CD4-positive, CD25-positive, alpha-beta regulatory T cell (primary cell): ENCODE measurements at regions not wholly inside any gene's neighbourhood (a gene's known extent, or its start where the extent isn't known, plus 50 kb on each side); places are given as distances from the start of the nearest gene placed in this dataset.
"Not testable (repeated sequence)": the region's sequence is repeated elsewhere in the genome, so short reads cannot be mapped to it uniquely, and the experiment has no call there.

Experiments used
- ATAC-seq, 2 donors: fragments of 150-1000 bp; cut with Tn5 transposase; one replicate each; pipeline ENCODE4 v1.10.0; 2021; ENCODE audit warnings: low read depth in 2 of 2, moderate number of reproducible peaks in 2 of 2, moderate library complexity in 1 of 2
- DNase-seq, 3 donors: peaks; one replicate each; pipeline versions ENCODE4 v3.0.0 to v3.0.0-alpha.2; 2012 to 2022; ENCODE audit warnings: mixed read lengths in 1 of 3
- H3K27ac ChIP-seq: one replicate; pipeline ENCODE4 v1.7.0; 2013; ENCODE audit warnings: mild to moderate bottlenecking, low read length; ENCODE audit not compliant: insufficient read depth, poor library complexity, severe bottlenecking
- H3K27me3 ChIP-seq: one replicate; pipeline ENCODE4 v1.7.0; 2013; ENCODE audit warnings: low read length; ENCODE audit not compliant: control insufficient read depth, insufficient read depth
- H3K36me3 ChIP-seq: one replicate; pipeline ENCODE4 v1.7.0; 2013; ENCODE audit warnings: mild to moderate bottlenecking, low read length, moderate library complexity; ENCODE audit not compliant: control insufficient read depth, insufficient read depth
- H3K4me1 ChIP-seq: 2 replicates; pipeline ENCODE4 v1.7.0; 2013; ENCODE audit warnings: mild to moderate bottlenecking, low read length; ENCODE audit not compliant: insufficient read depth, control insufficient read depth, poor library complexity, severe bottlenecking
- H3K4me3 ChIP-seq: one replicate; pipeline ENCODE4 v1.7.0; 2013; ENCODE audit warnings: low read depth, mild to moderate bottlenecking, low read length, moderate library complexity
- H3K9me3 ChIP-seq, 2 experiments: 1 replicate in 1 of 2; 2 replicates in 1 of 2; pipeline ENCODE4 v1.7.0; 2013; ENCODE audit warnings: low read length in 2 of 2, mild to moderate bottlenecking in 1 of 2, moderate library complexity in 1 of 2; ENCODE audit not compliant: control insufficient read depth in 2 of 2
- H3K27ac Mint-ChIP-seq, 3 donors: one replicate each; pipeline ENCODE4 v1.8.0; 2020 to 2022; ENCODE audit warnings: mild to moderate bottlenecking in 3 of 3, mixed read lengths in 3 of 3, moderate library complexity in 2 of 3
- H3K27me3 Mint-ChIP-seq: one replicate; pipeline ENCODE4 v1.8.0; 2022; ENCODE audit warnings: mild to moderate bottlenecking, mixed read lengths
- H3K36me3 Mint-ChIP-seq: one replicate; pipeline ENCODE4 v1.8.0; 2020; ENCODE audit warnings: mixed read lengths
- H3K4me1 Mint-ChIP-seq, 4 donors: one replicate each; pipeline ENCODE4 v1.8.0; 2020 to 2022; ENCODE audit warnings: mixed read lengths in 4 of 4, mild to moderate bottlenecking in 1 of 4
- H3K4me3 Mint-ChIP-seq, 4 donors: one replicate each; pipeline ENCODE4 v1.8.0; 2020 to 2022; ENCODE audit warnings: mild to moderate bottlenecking in 4 of 4, mixed read lengths in 4 of 4, moderate library complexity in 3 of 4
- H3K9me3 Mint-ChIP-seq, 7 donors: one replicate each; pipeline ENCODE4 v1.8.0; 2020 to 2022; ENCODE audit warnings: mixed read lengths in 7 of 7, mild to moderate bottlenecking in 3 of 7, moderate library complexity in 2 of 7

- not testable (repeated sequence) for H3K9me3 Mint-ChIP-seq
Measured at GRCh38 chr7:76956531-76956930, 75.6 kb downstream of the SPDYE17 start.

DNA sequence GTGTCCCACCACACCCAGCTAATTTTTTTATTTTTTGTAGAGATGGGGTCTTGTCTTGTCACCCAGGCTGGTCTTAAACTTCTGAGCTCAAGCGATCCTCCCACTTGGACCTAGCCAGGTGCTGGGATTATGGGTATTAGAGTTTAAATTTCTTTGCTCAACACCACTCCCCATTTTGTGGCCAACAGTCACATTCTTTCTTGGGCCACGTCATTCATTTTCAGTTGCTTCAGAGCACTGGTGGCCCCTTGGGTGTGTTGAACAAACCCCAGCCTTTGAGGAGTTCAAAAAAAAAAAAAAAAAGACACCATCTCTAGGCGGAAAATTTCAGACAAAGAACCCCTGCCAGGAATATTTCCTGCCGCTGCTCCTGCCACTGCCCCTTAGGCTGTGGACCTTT, 77.0 kb downstream of the SPDYE17 start:
- H3K36me3 ChIP-seq, H3K4me1 Mint-ChIP-seq, H3K4me3 ChIP-seq, DNase-seq, H3K27me3 ChIP-seq, ATAC-seq, H3K9me3 ChIP-seq, H3K27ac ChIP-seq, H3K27me3 Mint-ChIP-seq, H3K36me3 Mint-ChIP-seq, H3K4me1 ChIP-seq, H3K4me3 Mint-ChIP-seq, H3K27ac Mint-ChIP-seq, H3K9me3 Mint-ChIP-seq: not testable (repeated sequence)

More at GRCh38 chr7:76956531-76956930, 75.6 kb downstream of the SPDYE17 start:
- not testable (repeated sequence) for H3K27me3 ChIP-seq, H3K27ac ChIP-seq, H3K4me3 Mint-ChIP-seq, H3K27ac Mint-ChIP-seq, ATAC-seq, H3K36me3 ChIP-seq, DNase-seq, H3K36me3 Mint-ChIP-seq, H3K27me3 Mint-ChIP-seq, H3K4me1 ChIP-seq, H3K9me3 ChIP-seq, H3K4me1 Mint-ChIP-seq, H3K4me3 ChIP-seq

- not testable (repeated sequence) for H3K9me3 Mint-ChIP-seq, H3K27ac ChIP-seq, H3K36me3 ChIP-seq, H3K27me3 Mint-ChIP-seq, H3K4me1 ChIP-seq, H3K27ac Mint-ChIP-seq, H3K4me3 Mint-ChIP-seq, H3K27me3 ChIP-seq, H3K9me3 ChIP-seq, H3K4me3 ChIP-seq, H3K4me1 Mint-ChIP-seq, DNase-seq, H3K36me3 Mint-ChIP-seq
- peak; percentile 37 to 43 for ATAC-seq
Measured at GRCh38 chr7:76944603-76945002, 87.6 kb downstream of the SPDYE17 start.

DNA sequence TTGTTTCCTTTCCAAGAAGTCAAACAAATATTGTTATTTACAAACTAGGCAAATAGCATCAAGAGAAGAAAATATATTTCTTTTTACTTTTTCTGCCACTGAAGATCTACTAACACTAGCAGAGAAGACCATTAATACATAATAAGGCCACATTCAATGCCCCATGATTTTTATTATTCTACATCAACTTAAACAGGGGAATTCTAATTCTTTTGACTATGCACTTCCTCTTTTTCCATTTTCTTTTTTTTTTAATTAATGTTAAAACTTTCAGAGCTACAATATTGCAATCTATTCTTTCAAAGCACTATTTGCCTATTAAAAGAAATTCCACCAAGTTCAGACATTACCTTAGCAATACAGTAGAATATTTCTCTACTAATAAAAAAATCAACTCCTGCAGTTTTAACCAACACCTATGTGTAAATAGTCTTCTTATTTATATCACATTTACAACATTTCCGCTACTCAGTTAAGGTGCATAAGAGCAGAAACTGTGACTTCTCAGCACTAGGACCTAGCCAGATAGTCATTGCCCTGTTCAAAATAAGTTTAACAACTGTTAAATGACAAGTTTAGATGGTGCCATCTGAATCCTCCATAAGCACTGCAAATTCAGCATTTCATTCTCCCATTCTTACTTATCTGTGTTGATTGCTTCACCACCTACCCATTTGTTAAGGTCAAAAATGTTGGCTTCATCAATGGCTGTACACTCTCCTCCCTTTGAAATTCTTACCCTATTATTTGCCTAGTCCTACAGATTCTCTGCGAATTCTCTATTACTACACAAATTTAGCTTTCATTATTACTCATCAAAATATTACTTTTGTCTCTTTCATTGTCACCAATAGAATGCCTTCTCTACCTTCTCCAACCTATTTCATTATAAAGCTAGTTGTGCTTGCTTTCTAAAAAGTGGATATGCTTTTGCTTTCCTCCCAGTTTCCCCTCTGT, 90.1 kb downstream of the SPDYE17 start:
- DNase-seq, H3K9me3 ChIP-seq, H3K4me3 ChIP-seq, H3K4me1 ChIP-seq, H3K4me1 Mint-ChIP-seq, H3K27me3 ChIP-seq, H3K9me3 Mint-ChIP-seq, ATAC-seq, H3K27ac Mint-ChIP-seq, H3K36me3 ChIP-seq, H3K27ac ChIP-seq, H3K4me3 Mint-ChIP-seq, H3K36me3 Mint-ChIP-seq: not testable (repeated sequence)
- H3K27me3 Mint-ChIP-seq, result peaks cover 12% of the 10 kb centered on the region

DNA sequence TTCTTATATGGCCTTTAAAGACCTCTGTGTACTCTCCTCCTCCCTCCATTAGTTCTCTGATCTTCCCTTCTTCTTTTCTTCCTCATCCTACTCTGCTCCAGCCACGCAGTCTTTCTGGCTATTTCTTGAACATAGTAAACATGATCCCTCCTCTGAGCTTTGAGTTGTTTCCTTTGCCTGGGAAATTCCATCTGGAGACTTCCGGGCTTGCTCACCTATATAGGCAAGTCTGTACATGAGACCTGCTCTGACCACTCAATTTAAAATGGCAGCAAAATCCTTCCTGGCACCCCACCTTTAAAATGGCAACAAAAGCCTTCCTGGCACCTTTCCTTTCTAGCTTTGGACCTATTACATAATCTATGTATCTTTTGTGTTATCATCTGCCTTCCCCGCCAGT, 94.4 kb downstream of the SPDYE17 start:
- H3K4me3 Mint-ChIP-seq, H3K4me1 ChIP-seq, H3K36me3 Mint-ChIP-seq, H3K27me3 ChIP-seq, ATAC-seq, H3K36me3 ChIP-seq, H3K4me1 Mint-ChIP-seq, H3K9me3 ChIP-seq, H3K27ac ChIP-seq, H3K9me3 Mint-ChIP-seq, H3K27ac Mint-ChIP-seq, H3K4me3 ChIP-seq, DNase-seq: not testable (repeated sequence)
- H3K27me3 Mint-ChIP-seq, result peaks cover 25% of the 10 kb centered on the region

DNA sequence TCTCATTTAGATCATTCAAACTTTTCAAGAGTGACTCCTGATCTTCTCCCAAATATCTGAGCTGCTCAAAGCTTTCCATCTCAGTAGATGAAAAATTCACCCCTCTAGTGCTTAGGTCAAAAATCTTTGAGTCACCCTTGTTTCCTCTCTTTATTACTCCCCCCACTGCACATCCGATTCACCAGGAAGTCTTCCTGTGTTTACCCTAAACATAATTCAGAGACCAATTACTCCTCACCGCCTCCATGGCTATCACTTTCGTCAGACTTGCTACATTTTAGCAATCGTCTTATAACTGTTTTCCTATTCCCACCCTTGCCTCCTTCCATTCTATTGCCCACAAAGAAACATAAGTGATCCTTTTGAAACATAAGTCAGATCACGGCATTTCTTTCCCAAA, 94.8 kb downstream of the SPDYE17 start:
- H3K4me3 Mint-ChIP-seq, ATAC-seq, H3K9me3 Mint-ChIP-seq, DNase-seq, H3K9me3 ChIP-seq, H3K27ac ChIP-seq, H3K4me1 Mint-ChIP-seq, H3K36me3 ChIP-seq, H3K4me3 ChIP-seq, H3K27me3 ChIP-seq, H3K36me3 Mint-ChIP-seq, H3K27ac Mint-ChIP-seq, H3K4me1 ChIP-seq: not testable (repeated sequence)
- H3K27me3 Mint-ChIP-seq, result peaks cover 25% of the 10 kb centered on the region

- not testable (repeated sequence) for H3K36me3 ChIP-seq, ATAC-seq, H3K9me3 ChIP-seq, H3K4me1 ChIP-seq, DNase-seq, H3K27ac ChIP-seq, H3K27me3 ChIP-seq, H3K4me1 Mint-ChIP-seq, H3K4me3 ChIP-seq, H3K27ac Mint-ChIP-seq, H3K9me3 Mint-ChIP-seq, H3K36me3 Mint-ChIP-seq, H3K4me3 Mint-ChIP-seq
- H3K27me3 Mint-ChIP-seq, result peaks cover 25% of the 10 kb centered on the region
Measured at GRCh38 chr7:76936346-76936745, 95.8 kb downstream of the SPDYE17 start.

DNA sequence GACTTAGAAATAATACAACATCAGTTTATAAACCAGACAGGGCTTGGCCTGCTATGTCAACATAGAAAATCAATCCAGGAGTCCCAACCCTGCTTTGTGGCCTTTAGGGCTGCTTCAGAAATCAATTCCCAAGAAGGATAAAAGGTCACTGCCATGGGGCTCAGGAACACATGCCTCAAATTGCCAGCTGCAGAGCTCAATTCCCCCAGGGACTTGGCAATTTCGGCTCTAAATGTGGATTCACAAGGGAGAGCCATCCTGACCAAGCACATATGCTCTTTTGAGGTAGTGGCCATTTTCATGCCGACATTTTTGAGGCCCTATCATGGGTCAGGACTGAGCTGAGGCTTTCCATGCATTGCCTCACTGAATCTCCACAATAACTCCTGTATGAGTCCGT, 97.5 kb downstream of the SPDYE17 start:
- H3K4me1 Mint-ChIP-seq, ATAC-seq: not testable (repeated sequence)

More for the DNA sequence above, 97.5 kb downstream of the SPDYE17 start:
- H3K27ac ChIP-seq, H3K9me3 ChIP-seq, DNase-seq, H3K27me3 ChIP-seq, H3K27ac Mint-ChIP-seq, H3K4me3 Mint-ChIP-seq, H3K9me3 Mint-ChIP-seq, H3K4me3 ChIP-seq, H3K36me3 ChIP-seq, H3K4me1 ChIP-seq, H3K36me3 Mint-ChIP-seq: not testable (repeated sequence)
- peaks cover 28% of the 10 kb centered on the region for H3K27me3 Mint-ChIP-seq
